Thoracic aorta (tissue), 2 donors: ENCODE measurements at regions not wholly inside any gene's neighbourhood (a gene's known extent, or its start where the extent isn't known, plus 50 kb on each side); places are given as distances from the start of the nearest gene placed in this dataset.

ENCODE experiments used
- ATAC-seq: fragments of 150-250 bp; one replicate; pipeline ENCODE4 v1.8.0; 2017; ENCODE audit warnings: low read depth; ENCODE audit not compliant: insufficient number of reproducible peaks, low FRiP score
- DNase-seq: peaks from one replicate; pipeline ENCODE4 v3.0.0-alpha.2; 2020; ENCODE audit warnings: low spot score
- H3K27ac ChIP-seq, 2 donors: fragments of 200-600 bp; sonication (generic); 1 replicate in 1 of 2; 2 replicates in 1 of 2; pipeline ENCODE4 v1.5.1; 2016; ENCODE audit warnings: mild to moderate bottlenecking in 2 of 2, moderate library complexity in 2 of 2
- H3K27me3 ChIP-seq: fragments of 200-600 bp; sonication (generic); replicated peaks from 2 replicates; pipeline ENCODE4 v1.6.0; 2016; ENCODE audit warnings: mild to moderate bottlenecking; ENCODE audit not compliant: insufficient read depth
- H3K36me3 ChIP-seq: fragments of 200-600 bp; sonication (generic); one replicate; pipeline ENCODE4 v1.5.1; 2016
- H3K4me1 ChIP-seq, 2 donors: fragments of 200-600 bp; sonication (generic); 1 replicate in 1 of 2; 2 replicates in 1 of 2; pipeline versions ENCODE4 v1.5.1 to v1.6.0; 2016; ENCODE audit warnings: low read depth in 2 of 2, mild to moderate bottlenecking in 1 of 2; ENCODE audit not compliant: control insufficient read depth in 1 of 2
- H3K4me3 ChIP-seq: fragments of 200-600 bp; sonication (generic); 2 replicates; pipeline ENCODE4 v1.5.1; 2016; ENCODE audit warnings: mild to moderate bottlenecking
- H3K9me3 ChIP-seq: fragments of 200-600 bp; sonication (generic); 2 replicates; pipeline ENCODE4 v1.5.1; 2016
- TF ChIP-seq, protein P1 (sequence below): fragments of 200-600 bp; sonication (generic); IDR thresholded peaks from one replicate; pipeline ENCODE4 v1.5.1; 2019; ENCODE audit warnings: antibody characterized with exemption

DNA sequence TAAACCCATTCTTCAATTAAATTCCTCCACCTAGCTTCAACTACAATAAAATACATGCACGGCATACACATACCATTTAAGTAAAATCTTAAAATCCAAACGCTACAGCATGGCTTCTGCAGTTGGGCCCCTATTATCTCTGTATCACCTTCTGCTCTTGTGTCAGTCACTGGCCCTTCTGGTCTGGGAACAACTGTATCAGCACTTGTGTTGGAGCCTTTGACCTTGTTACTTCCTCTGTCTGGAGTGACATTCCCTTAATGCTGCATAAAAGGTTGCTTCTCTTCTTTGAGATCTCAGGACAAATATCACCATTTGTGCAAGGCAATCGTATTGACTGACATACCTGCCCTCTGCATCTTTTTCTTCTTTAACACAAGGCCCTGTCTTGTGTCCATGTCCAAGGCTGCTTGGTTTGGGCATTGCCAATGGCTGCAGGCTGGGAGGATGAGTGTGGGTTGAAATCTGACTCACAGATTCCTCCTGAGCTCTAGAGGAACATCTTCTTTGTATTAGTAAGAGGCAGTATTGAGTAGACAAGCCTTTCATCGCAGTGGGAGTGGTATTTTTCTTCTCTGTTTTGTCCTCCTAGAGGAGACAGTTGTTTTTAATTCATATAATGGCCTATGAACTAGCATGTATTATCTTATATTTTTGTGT lies 267.8 kb upstream of the TRIB2 start:
- ATAC-seq (no peak), DNase-seq (no peak)
- Histone ChIP-seq H3K9me3 (no peaks in the 10 kb centered on the region), H3K4me1 (peaks cover 2 to 8% of the 10 kb centered on the region in 2 donors), H3K36me3 (no peaks in the 10 kb centered on the region), H3K27me3 (no peaks in the 10 kb centered on the region), H3K4me3 (no peak overlapping the region), H3K27ac (no peak overlapping the region)
- TF ChIP-seq, protein P1, sequence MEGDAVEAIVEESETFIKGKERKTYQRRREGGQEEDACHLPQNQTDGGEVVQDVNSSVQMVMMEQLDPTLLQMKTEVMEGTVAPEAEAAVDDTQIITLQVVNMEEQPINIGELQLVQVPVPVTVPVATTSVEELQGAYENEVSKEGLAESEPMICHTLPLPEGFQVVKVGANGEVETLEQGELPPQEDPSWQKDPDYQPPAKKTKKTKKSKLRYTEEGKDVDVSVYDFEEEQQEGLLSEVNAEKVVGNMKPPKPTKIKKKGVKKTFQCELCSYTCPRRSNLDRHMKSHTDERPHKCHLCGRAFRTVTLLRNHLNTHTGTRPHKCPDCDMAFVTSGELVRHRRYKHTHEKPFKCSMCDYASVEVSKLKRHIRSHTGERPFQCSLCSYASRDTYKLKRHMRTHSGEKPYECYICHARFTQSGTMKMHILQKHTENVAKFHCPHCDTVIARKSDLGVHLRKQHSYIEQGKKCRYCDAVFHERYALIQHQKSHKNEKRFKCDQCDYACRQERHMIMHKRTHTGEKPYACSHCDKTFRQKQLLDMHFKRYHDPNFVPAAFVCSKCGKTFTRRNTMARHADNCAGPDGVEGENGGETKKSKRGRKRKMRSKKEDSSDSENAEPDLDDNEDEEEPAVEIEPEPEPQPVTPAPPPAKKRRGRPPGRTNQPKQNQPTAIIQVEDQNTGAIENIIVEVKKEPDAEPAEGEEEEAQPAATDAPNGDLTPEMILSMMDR: no peak

DNA sequence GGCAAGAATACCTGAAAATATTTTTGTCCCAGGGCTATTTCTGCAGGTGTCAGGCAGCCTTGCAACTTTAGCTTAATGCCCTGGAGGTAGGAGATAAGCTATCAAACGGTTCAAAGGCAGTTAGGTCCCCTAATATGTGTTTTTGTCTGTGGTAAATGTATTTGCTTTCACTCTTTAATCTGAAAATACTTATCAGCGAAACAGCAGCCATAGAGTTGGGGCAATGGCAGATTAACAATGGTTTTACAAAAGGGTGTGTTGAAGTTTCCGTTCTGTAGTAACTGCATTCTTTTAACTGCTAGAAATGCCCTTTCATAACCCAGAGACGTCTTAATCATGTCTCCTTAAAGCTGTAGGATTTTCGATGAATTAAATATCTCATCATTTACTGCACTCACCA lies 265.0 kb upstream of the TRIB2 start:
- no peaks in the 10 kb centered on the region for H3K27me3 ChIP-seq
- no peak for ATAC-seq
- H3K4me3 ChIP-seq: peak overlapping the region; percentile 40
- TF ChIP-seq, protein P1: no peak
- no peaks in the 10 kb centered on the region for H3K9me3 ChIP-seq
- no peak overlapping the region for H3K27ac ChIP-seq
- no peak for DNase-seq
- H3K4me1 ChIP-seq: peaks cover 6 to 13% of the 10 kb centered on the region in 2 donors
- no peaks in the 10 kb centered on the region for H3K36me3 ChIP-seq

DNA sequence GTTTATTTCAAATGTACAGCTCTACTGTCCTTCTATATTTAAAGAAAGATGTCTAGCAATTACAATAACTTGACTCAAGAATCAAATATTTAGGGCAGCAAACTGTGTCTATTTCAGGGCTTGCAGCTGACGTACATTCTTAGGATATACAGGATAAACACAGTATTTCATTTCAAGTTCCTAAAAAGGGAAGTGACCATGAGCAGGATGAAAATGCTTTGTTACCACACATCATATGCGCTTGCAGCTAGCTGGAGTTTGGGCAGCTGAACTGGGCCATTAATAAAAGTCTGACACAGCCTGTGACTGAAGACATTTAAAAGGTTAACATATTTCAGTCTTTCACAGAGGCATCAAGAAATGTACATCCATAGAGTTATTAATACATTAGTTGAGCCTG lies 264.6 kb upstream of the TRIB2 start:
- Histone ChIP-seq H3K36me3 (no peaks in the 10 kb centered on the region), H3K4me1 (peaks cover 11 to 18% of the 10 kb centered on the region in 2 donors), H3K4me3 (peak overlapping the region; percentile 40), H3K27me3 (no peaks in the 10 kb centered on the region), H3K27ac (no peak overlapping the region), H3K9me3 (no peaks in the 10 kb centered on the region)
- ATAC-seq (no peak), DNase-seq (no peak)
- TF ChIP-seq, protein P1: no peak

DNA sequence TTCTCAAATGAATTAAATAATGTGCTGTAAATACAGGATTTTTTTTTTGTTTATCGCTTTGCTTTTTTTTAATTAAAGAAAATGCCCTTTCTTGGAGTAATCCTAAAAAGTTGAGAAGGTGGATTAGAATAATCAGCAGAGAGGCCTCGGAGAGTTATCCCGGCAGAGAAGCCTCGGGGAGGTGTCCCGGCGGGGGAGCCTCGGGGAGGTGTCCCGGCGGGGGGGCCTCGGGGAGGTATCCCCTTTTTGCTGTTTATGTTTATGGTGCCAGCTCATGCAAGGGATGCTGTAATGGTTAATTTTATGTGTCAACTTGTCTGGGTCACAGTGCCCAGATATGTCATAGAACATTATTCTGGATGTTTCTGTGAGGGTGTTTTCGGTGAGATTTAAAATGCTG lies 263.0 kb upstream of the TRIB2 start:
- H3K27ac ChIP-seq: no peak overlapping the region
- TF ChIP-seq, protein P1: no peak
- H3K9me3 ChIP-seq: no peaks in the 10 kb centered on the region
- H3K4me1 ChIP-seq: peaks cover 15 to 29% of the 10 kb centered on the region in 2 donors
- DNase-seq: no peak
- H3K36me3 ChIP-seq: no peaks in the 10 kb centered on the region
- no peaks in the 10 kb centered on the region for H3K27me3 ChIP-seq
- no peak overlapping the region for H3K4me3 ChIP-seq
- ATAC-seq: no peak

DNA sequence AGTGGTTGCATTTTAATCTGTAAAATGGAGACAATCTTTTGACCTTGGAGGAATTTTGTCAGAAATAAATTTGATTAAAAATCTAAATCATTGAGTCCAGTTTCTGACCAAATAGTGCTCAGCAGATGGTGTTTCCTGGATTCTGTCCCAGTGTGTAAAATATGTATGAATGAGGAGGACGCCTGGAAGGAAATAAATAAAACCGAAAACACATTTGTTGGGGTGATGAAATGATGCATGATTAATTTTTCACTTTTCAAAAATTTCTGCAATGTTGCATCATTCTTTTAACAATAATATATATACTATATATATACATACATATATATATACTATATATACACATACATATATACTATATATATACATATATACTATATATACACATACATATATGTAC lies 261.1 kb upstream of the TRIB2 start:
- ATAC-seq (no peak), DNase-seq (no peak)
- Histone ChIP-seq H3K4me3 (no peak overlapping the region), H3K27ac (no peak overlapping the region), H3K4me1 (peaks cover 15 to 29% of the 10 kb centered on the region in 2 donors), H3K36me3 (no peaks in the 10 kb centered on the region), H3K9me3 (no peaks in the 10 kb centered on the region), H3K27me3 (no peaks in the 10 kb centered on the region)
- TF ChIP-seq, protein P1: no peak
